ENCODE measurements at regions not wholly inside any gene's neighbourhood (a gene's known extent, or its start where the extent isn't known, plus 50 kb on each side); places are given as distances from the start of the nearest gene placed in this dataset.

- DNase-seq (no peak), ATAC-seq (no peak)
These were observed 93.6 kb upstream of the UST start for GRCh38 chr6:148653138-148653776.

- ATAC-seq = no peak
- DNase-seq = no peak
These were observed 89.8 kb upstream of the UST start for GRCh38 chr6:148657048-148657447.

GRCh38 chr6:148658681-148659430 lies 88.0 kb upstream of the UST start:
- DNase-seq (no peak), ATAC-seq (no peak)

GRCh38 chr6:148667395-148667794 lies 79.4 kb upstream of the UST start:
- ATAC-seq = no peak
- DNase-seq = no peak

GRCh38 chr6:148671085-148671484 lies 75.7 kb upstream of the UST start:
- ATAC-seq (no peak), DNase-seq (no peak)

GRCh38 chr6:148671952-148672351 lies 74.9 kb upstream of the UST start:
- DNase-seq = no peak
- no peak for ATAC-seq

GRCh38 chr6:148674306-148674705 lies 72.5 kb upstream of the UST start:
- ATAC-seq (no peak), DNase-seq (no peak)

GRCh38 chr6:148677594-148678476 lies 69.0 kb upstream of the UST start:
- ATAC-seq (peak; percentile 36), DNase-seq (no peak)

GRCh38 chr6:148678682-148679081 lies 68.1 kb upstream of the UST start:
- DNase-seq (no peak), ATAC-seq (no peak)

GRCh38 chr6:148681666-148682065 lies 65.2 kb upstream of the UST start:
- ATAC-seq = no peak
- no peak for DNase-seq

GRCh38 chr6:148682252-148682651 lies 64.6 kb upstream of the UST start:
- ATAC-seq = no peak
- no peak for DNase-seq

- DNase-seq (no peak), ATAC-seq (peak; percentile 39)
These were observed 63.8 kb upstream of the UST start for GRCh38 chr6:148682990-148683389.

GRCh38 chr6:148689168-148689567 lies 57.7 kb upstream of the UST start:
- DNase-seq (no peak), ATAC-seq (no peak)

GRCh38 chr6:148693882-148694484 lies 52.8 kb upstream of the UST start:
- DNase-seq = no peak
- ATAC-seq = no peak
